ENCODE measurements at regions not wholly inside any gene's neighbourhood (a gene's known extent, or its start where the extent isn't known, plus 50 kb on each side); places are given as distances from the start of the nearest gene placed in this dataset.

DNA sequence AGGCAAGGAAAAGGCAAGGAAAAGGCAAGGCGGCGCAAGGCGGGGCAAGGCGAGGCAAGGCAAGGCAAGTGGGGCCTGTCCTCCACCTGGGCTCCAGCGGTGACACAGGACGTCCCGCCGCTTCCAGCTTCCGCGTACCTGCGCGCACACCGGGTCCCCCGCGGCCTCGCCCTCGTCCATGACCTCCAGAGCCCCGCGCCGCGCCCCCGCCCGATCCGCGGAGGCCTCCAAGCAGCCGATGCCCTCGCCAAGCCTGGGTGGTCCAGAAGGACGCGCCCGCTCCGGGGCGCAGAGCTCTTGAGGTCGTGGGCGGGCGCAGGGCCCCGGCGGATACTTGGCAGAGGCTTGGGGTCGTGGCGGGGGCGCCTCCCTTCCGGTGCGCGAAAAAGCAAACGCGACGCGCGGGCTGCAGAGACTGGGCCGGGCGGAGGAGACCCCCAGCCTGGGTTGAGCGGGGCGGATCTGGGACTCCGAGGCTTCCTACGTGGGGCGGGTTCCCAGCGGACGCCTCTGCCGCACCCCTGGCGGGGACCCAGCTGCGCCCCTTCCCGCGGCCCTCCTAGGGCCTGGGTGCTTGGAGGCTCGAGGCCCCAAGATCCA, 60.8 kb upstream of the EIF5 start:
- TF ChIP-seq CTCF (tag by site-specific recombination; IDR thresholded peaks at IDR 0.05) (no peak), BCL11A (tag by site-specific recombination; IDR thresholded peaks at IDR 0.05; ENCODE audit: low read depth) (no peak), ZNF530 (tag by site-specific recombination; IDR thresholded peaks at IDR 0.05; ENCODE audit: low read depth) (no peak), ZNF707 (tag by site-specific recombination; IDR thresholded peaks at IDR 0.05) (no peak), ZNF529 (tag by site-specific recombination; IDR thresholded peaks at IDR 0.05; ENCODE audit: insufficient replicate concordance) (no peak), ZNF785 (tag by site-specific recombination; IDR thresholded peaks at IDR 0.05) (no peak), ZNF843 (tag by site-specific recombination; IDR thresholded peaks at IDR 0.05) (no peak), ZBTB21 (tag by site-specific recombination; IDR thresholded peaks at IDR 0.05) (no peak), MZF1 (tag by site-specific recombination; IDR thresholded peaks at IDR 0.05; ENCODE audit: borderline replicate concordance) (no peak), ZEB2 (tag by site-specific recombination; IDR thresholded peaks at IDR 0.05) (no peak), YY1 (tag by site-specific recombination; IDR thresholded peaks at IDR 0.05) (no peak), ZNF362 (tag by site-specific recombination; IDR thresholded peaks at IDR 0.05) (no peak), PRDM4 (tag by site-specific recombination; IDR thresholded peaks at IDR 0.05) (no peak)

Measured in HEK293 (cell line).